Memory B cell (primary cell): ENCODE measurements at regions not wholly inside any gene's neighbourhood (a gene's known extent, or its start where the extent isn't known, plus 50 kb on each side); places are given as distances from the start of the nearest gene placed in this dataset.
"Not testable (repeated sequence)": the region's sequence is repeated elsewhere in the genome, so short reads cannot be mapped to it uniquely, and the experiment has no call there.

Experiments used
- ATAC-seq: fragments of 150-1000 bp; cut with Tn5 transposase; 2 replicates; pipeline ENCODE4 v1.10.0; 2021; ENCODE audit warnings: low read depth, mild to moderate bottlenecking, moderate library complexity
- DNase-seq, 2 donors: peaks; one replicate each; pipeline ENCODE4 v3.0.0; 2022; ENCODE audit warnings: low spot score in 2 of 2
- H3K27ac Mint-ChIP-seq: one replicate; pipeline ENCODE4 v1.8.0; 2022; ENCODE audit warnings: mild to moderate bottlenecking, moderate library complexity, mixed read lengths
- H3K27me3 Mint-ChIP-seq: one replicate; pipeline ENCODE4 v1.8.0; 2022; ENCODE audit warnings: mixed read lengths
- H3K36me3 Mint-ChIP-seq: one replicate; pipeline ENCODE4 v1.8.0; 2022; ENCODE audit warnings: mild to moderate bottlenecking, mixed read lengths
- H3K4me1 Mint-ChIP-seq: one replicate; pipeline ENCODE4 v1.8.0; 2022; ENCODE audit warnings: mixed read lengths
- H3K4me3 Mint-ChIP-seq: one replicate; pipeline ENCODE4 v1.8.0; 2022; ENCODE audit warnings: mild to moderate bottlenecking, moderate library complexity, mixed read lengths
- H3K9me3 Mint-ChIP-seq: one replicate; pipeline ENCODE4 v1.8.0; 2022; ENCODE audit warnings: mixed read lengths

GRCh38 chr4:100042235-100042634 lies 92.2 kb upstream of the H2AZ1 start:
- Mint-ChIP-seq H3K27me3 (no peaks in the 10 kb centered on the region), H3K36me3 (no peaks in the 10 kb centered on the region), H3K4me3 (no peak overlapping the region), H3K9me3 (peaks cover 1% of the 10 kb centered on the region), H3K4me1 (no peaks in the 10 kb centered on the region), H3K27ac (no peak overlapping the region)
- DNase-seq (no peak), ATAC-seq (no peak)

- Mint-ChIP-seq H3K4me3 (no peak overlapping the region), H3K4me1 (no peaks in the 10 kb centered on the region), H3K27me3 (no peaks in the 10 kb centered on the region), H3K27ac (no peak overlapping the region), H3K36me3 (peaks cover under 1% of the 10 kb centered on the region), H3K9me3 (peaks cover 5% of the 10 kb centered on the region)
- ATAC-seq (no peak), DNase-seq (no peak)
Measured at GRCh38 chr4:100041646-100042045, 91.6 kb upstream of the H2AZ1 start.

GRCh38 chr4:100034023-100034664 lies 84.1 kb upstream of the H2AZ1 start:
- no peaks in the 10 kb centered on the region for H3K4me1 Mint-ChIP-seq
- no peak for DNase-seq
- no peak for ATAC-seq
- H3K36me3 Mint-ChIP-seq = peaks cover 3% of the 10 kb centered on the region
- H3K27me3 Mint-ChIP-seq = no peaks in the 10 kb centered on the region
- H3K4me3 Mint-ChIP-seq = no peak overlapping the region
- H3K27ac Mint-ChIP-seq = no peak overlapping the region
- H3K9me3 Mint-ChIP-seq = peaks cover 9% of the 10 kb centered on the region

- Mint-ChIP-seq H3K27ac (no peak overlapping the region), H3K9me3 (peaks cover 2% of the 10 kb centered on the region), H3K36me3 (peaks cover 3% of the 10 kb centered on the region), H3K4me1 (no peaks in the 10 kb centered on the region), H3K4me3 (no peak overlapping the region), H3K27me3 (peaks cover 7% of the 10 kb centered on the region)
- DNase-seq (no peak), ATAC-seq (no peak)
Measured at GRCh38 chr4:100026066-100026465, 76.0 kb upstream of the H2AZ1 start.

GRCh38 chr4:100023800-100024199 lies 73.7 kb upstream of the H2AZ1 start:
- Mint-ChIP-seq H3K4me3 (no peak overlapping the region), H3K27ac (no peak overlapping the region), H3K9me3 (peaks cover 2% of the 10 kb centered on the region), H3K36me3 (peaks cover 3% of the 10 kb centered on the region), H3K4me1 (no peaks in the 10 kb centered on the region), H3K27me3 (peaks cover 7% of the 10 kb centered on the region)
- ATAC-seq (no peak), DNase-seq (no peak)

GRCh38 chr4:100022792-100023222 lies 72.7 kb upstream of the H2AZ1 start:
- ATAC-seq (no peak), DNase-seq (no peak)
- H3K9me3 Mint-ChIP-seq = peaks cover 2% of the 10 kb centered on the region
- no peaks in the 10 kb centered on the region for H3K4me1 Mint-ChIP-seq
- peaks cover 3% of the 10 kb centered on the region for H3K36me3 Mint-ChIP-seq
- peaks cover 5% of the 10 kb centered on the region for H3K27me3 Mint-ChIP-seq
- no peak overlapping the region for H3K4me3 Mint-ChIP-seq
- H3K27ac Mint-ChIP-seq = no peak overlapping the region

GRCh38 chr4:100019821-100020220 lies 69.7 kb upstream of the H2AZ1 start:
- Mint-ChIP-seq H3K9me3 (peaks cover 2% of the 10 kb centered on the region), H3K27ac (no peak overlapping the region), H3K4me1 (no peaks in the 10 kb centered on the region), H3K36me3 (peaks cover 3% of the 10 kb centered on the region), H3K4me3 (no peak overlapping the region), H3K27me3 (peaks cover 4% of the 10 kb centered on the region)
- ATAC-seq (no peak), DNase-seq (no peak)

GRCh38 chr4:100017637-100018310 lies 67.7 kb upstream of the H2AZ1 start:
- ATAC-seq (no peak), DNase-seq (no peak)
- peaks cover 3% of the 10 kb centered on the region for H3K36me3 Mint-ChIP-seq
- H3K4me1 Mint-ChIP-seq = no peaks in the 10 kb centered on the region
- no peak overlapping the region for H3K27ac Mint-ChIP-seq
- peaks cover 2% of the 10 kb centered on the region for H3K9me3 Mint-ChIP-seq
- H3K4me3 Mint-ChIP-seq = no peak overlapping the region
- peaks cover 4% of the 10 kb centered on the region for H3K27me3 Mint-ChIP-seq

- no peak for DNase-seq
- H3K4me3 Mint-ChIP-seq = no peak overlapping the region
- H3K4me1 Mint-ChIP-seq = no peaks in the 10 kb centered on the region
- H3K27ac Mint-ChIP-seq = no peak overlapping the region
- H3K36me3 Mint-ChIP-seq = no peaks in the 10 kb centered on the region
- H3K27me3 Mint-ChIP-seq = peaks cover 1% of the 10 kb centered on the region
- ATAC-seq = no peak
- H3K9me3 Mint-ChIP-seq = no peaks in the 10 kb centered on the region
Measured at GRCh38 chr4:100016191-100016590, 66.1 kb upstream of the H2AZ1 start.

- Mint-ChIP-seq H3K27me3 (peaks cover 1% of the 10 kb centered on the region), H3K27ac (no peak overlapping the region)
Measured at GRCh38 chr4:100014616-100015015, 64.5 kb upstream of the H2AZ1 start.

GRCh38 chr4:100009490-100009889 lies 59.4 kb upstream of the H2AZ1 start:
- Mint-ChIP-seq H3K36me3 (no peaks in the 10 kb centered on the region), H3K9me3 (no peaks in the 10 kb centered on the region), H3K4me1 (no peaks in the 10 kb centered on the region), H3K27me3 (peaks cover 3% of the 10 kb centered on the region), H3K4me3 (no peak overlapping the region), H3K27ac (no peak overlapping the region)
- ATAC-seq (no peak), DNase-seq (no peak)

More at GRCh38 chr4:100014616-100015015, 64.5 kb upstream of the H2AZ1 start:
- ATAC-seq (no peak), DNase-seq (no peak)
- Mint-ChIP-seq H3K9me3 (no peaks in the 10 kb centered on the region), H3K4me1 (no peaks in the 10 kb centered on the region), H3K4me3 (no peak overlapping the region), H3K36me3 (no peaks in the 10 kb centered on the region)

- DNase-seq (no peak), ATAC-seq (no peak)
- Mint-ChIP-seq H3K4me1 (no peaks in the 10 kb centered on the region), H3K27ac (no peak overlapping the region), H3K27me3 (peaks cover 3% of the 10 kb centered on the region), H3K36me3 (no peaks in the 10 kb centered on the region), H3K9me3 (no peaks in the 10 kb centered on the region), H3K4me3 (no peak overlapping the region)
Measured at GRCh38 chr4:100008048-100008447, 58.0 kb upstream of the H2AZ1 start.

GRCh38 chr4:100006161-100006560 lies 56.1 kb upstream of the H2AZ1 start:
- H3K27me3 Mint-ChIP-seq, H3K27ac Mint-ChIP-seq, H3K4me1 Mint-ChIP-seq, DNase-seq, H3K4me3 Mint-ChIP-seq, H3K36me3 Mint-ChIP-seq, H3K9me3 Mint-ChIP-seq, ATAC-seq: not testable (repeated sequence)
